H1 (cell line): ENCODE measurements at regions not wholly inside any gene's neighbourhood (a gene's known extent, or its start where the extent isn't known, plus 50 kb on each side); places are given as distances from the start of the nearest gene placed in this dataset.

Experiments used
- ASH2L ChIP-seq: fragments of 200-600, 300-600 bp; sonication (generic); IDR thresholded peaks from one replicate; pipeline ENCODE4 v1.7.1; 2017; ENCODE audit warnings: low read length
- ATF3 ChIP-seq: IDR thresholded peaks from 2 replicates; pipeline ENCODE4 v1.6.1; 2011; ENCODE audit warnings: low read depth, mild to moderate bottlenecking, low read length; ENCODE audit not compliant: insufficient read depth
- BACH1 ChIP-seq: IDR thresholded peaks from 2 replicates; pipeline ENCODE4 v1.6.1; 2012; ENCODE audit warnings: low read length, improper control_type of control experiment
- CHD7 ChIP-seq: fragments of 300-600 bp; sonication (generic); IDR thresholded peaks from 2 replicates; pipeline ENCODE4 v1.7.1; 2012; ENCODE audit warnings: low read length, moderate library complexity, mild to moderate bottlenecking, inconsistent platforms; ENCODE audit not compliant: insufficient replicate concordance
- CTBP2 ChIP-seq: IDR thresholded peaks from 2 replicates; pipeline ENCODE4 v1.7.0; 2011; ENCODE audit warnings: borderline replicate concordance, mild to moderate bottlenecking, moderate library complexity, mixed read lengths, low read length; ENCODE audit not compliant: insufficient read depth, insufficient read length
- GABPA ChIP-seq: IDR thresholded peaks from 2 replicates; pipeline ENCODE4 v1.6.1; 2011; ENCODE audit warnings: mild to moderate bottlenecking, low read length, moderate library complexity, borderline replicate concordance; ENCODE audit not compliant: insufficient read depth
- HDAC6 ChIP-seq: IDR thresholded peaks from one replicate; pipeline ENCODE4 v1.7.1; 2012; ENCODE audit warnings: low read depth, mild to moderate bottlenecking, inconsistent platforms, low read length, moderate library complexity
- RAD21 ChIP-seq, 2 experiments: IDR thresholded peaks in 1 of 2; conservative IDR thresholded peaks in 1 of 2; 2 replicates each; pipeline ENCODE4 v1.6.1; 2011; ENCODE audit warnings: low read depth in 2 of 2, low read length in 2 of 2, improper control_type of control experiment in 1 of 2, inconsistent platforms in 1 of 2, mild to moderate bottlenecking in 1 of 2, moderate library complexity in 1 of 2
- RBBP5 ChIP-seq: IDR thresholded peaks from 2 replicates; pipeline ENCODE4 v1.7.1; 2012; ENCODE audit warnings: low read depth, mild to moderate bottlenecking, inconsistent platforms, low read length, moderate library complexity, borderline replicate concordance
- SIX5 ChIP-seq: IDR thresholded peaks from 2 replicates; pipeline ENCODE4 v1.6.1; 2011; ENCODE audit warnings: mild to moderate bottlenecking, low read depth, low read length
- SP4 ChIP-seq: IDR thresholded peaks from 2 replicates; pipeline ENCODE4 v1.6.1; 2012; ENCODE audit warnings: low read length, inconsistent platforms
- TAF1 ChIP-seq: IDR thresholded peaks from 2 replicates; pipeline ENCODE4 v1.6.1; 2011; ENCODE audit warnings: mild to moderate bottlenecking, low read depth, low read length

GRCh38 chr7:32163896-32164295, 93.7 kb upstream of the PDE1C start (continued):
- TF ChIP-seq CHD7 (no peak), RBBP5 (no peak), ATF3 (no peak), GABPA (no peak), BACH1 (no peak), SIX5 (no peak), HDAC6 (no peak), SP4 (no peak), CTBP2 (no peak), ASH2L (no peak), TAF1 (no peak), RAD21 (IDR thresholded peaks at IDR 0.05 in 1 of 2, conservative IDR thresholded peaks at IDR 0.05 in 1 of 2; ENCODE audit: low read depth in 2 of 2, low read length in 2 of 2) (no peak)
